Nephron progenitor cell (in vitro differentiated cells): ENCODE measurements at regions not wholly inside any gene's neighbourhood (a gene's known extent, or its start where the extent isn't known, plus 50 kb on each side); places are given as distances from the start of the nearest gene placed in this dataset.
"Not testable (repeated sequence)": the region's sequence is repeated elsewhere in the genome, so short reads cannot be mapped to it uniquely, and the experiment has no call there.

Source experiments
- DNase-seq: peaks from one replicate; pipeline ENCODE4 v3.0.0; 2021
- H3K27ac Mint-ChIP-seq: 2 replicates; pipeline ENCODE4 v1.8.0; 2021; ENCODE audit warnings: mild to moderate bottlenecking, moderate library complexity, mixed read lengths
- H3K27me3 Mint-ChIP-seq: 2 replicates; pipeline ENCODE4 v1.8.0; 2021; ENCODE audit warnings: mild to moderate bottlenecking, low read depth, mixed read lengths; ENCODE audit not compliant: poor library complexity
- H3K36me3 Mint-ChIP-seq: 2 replicates; pipeline ENCODE4 v1.8.0; 2021; ENCODE audit warnings: low read depth, mixed read lengths
- H3K4me1 Mint-ChIP-seq: 2 replicates; pipeline ENCODE4 v1.8.0; 2021; ENCODE audit warnings: mixed read lengths
- H3K4me3 Mint-ChIP-seq: 2 replicates; pipeline ENCODE4 v1.8.0; 2021; ENCODE audit warnings: mild to moderate bottlenecking, moderate library complexity, mixed read lengths
- H3K9me3 Mint-ChIP-seq: 2 replicates; pipeline ENCODE4 v1.8.0; 2021; ENCODE audit warnings: mild to moderate bottlenecking, moderate library complexity, mixed read lengths
- TF ChIP-seq, protein P1 (sequence below): fragments of 200-600 bp; sonication (generic); IDR thresholded peaks from 2 replicates; pipeline ENCODE4 v1.5.0; 2021; ENCODE audit warnings: antibody characterized with exemption

DNA sequence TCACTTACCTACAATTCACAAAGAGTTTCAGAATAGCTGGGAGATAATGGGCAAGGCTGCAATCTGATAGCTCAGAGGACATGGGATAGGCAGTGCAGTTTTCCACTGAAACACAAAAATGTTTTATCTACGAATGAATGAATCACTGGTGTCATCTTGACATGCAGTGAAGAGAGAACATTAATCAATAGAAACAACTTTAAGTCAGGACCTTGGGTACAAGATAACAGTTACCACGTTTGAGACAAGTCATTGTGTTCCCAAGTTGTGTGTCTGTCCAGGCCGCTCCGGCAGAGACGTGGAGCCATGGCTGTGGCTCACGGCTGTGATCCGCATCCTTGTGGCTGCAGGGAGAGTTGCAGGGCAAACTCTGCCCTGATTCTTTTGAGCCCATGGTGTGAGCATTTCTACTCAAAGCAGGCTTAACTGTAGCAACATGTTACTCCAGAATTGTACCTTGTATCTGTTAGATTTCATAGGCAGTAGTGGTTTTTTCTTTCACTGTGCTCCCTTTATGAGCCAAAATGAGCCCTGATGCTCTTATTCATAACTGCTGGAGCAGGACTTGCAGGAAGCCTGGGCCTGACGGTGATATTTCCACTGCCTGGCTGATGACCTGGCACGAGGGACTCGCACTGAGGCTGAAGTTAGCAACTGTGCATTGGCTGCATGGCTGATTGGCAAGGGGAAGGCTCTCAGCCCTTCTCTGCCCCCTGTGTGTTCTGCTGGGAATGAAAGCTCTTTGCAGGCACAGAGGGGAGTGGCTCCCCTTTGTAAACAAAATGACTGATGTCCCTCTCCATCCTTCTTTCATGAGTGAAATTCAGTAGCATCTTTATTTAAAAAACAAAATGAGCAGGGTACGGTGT lies 465.2 kb downstream of the AJAP1 start:
- Mint-ChIP-seq H3K36me3 (no peaks in the 10 kb centered on the region), H3K9me3 (peaks cover 7% of the 10 kb centered on the region), H3K27ac (no peak overlapping the region), H3K27me3 (peaks cover 4% of the 10 kb centered on the region), H3K4me3 (no peak overlapping the region), H3K4me1 (peaks cover 27% of the 10 kb centered on the region)
- peak; percentile 13 for DNase-seq
- TF ChIP-seq, protein P1, sequence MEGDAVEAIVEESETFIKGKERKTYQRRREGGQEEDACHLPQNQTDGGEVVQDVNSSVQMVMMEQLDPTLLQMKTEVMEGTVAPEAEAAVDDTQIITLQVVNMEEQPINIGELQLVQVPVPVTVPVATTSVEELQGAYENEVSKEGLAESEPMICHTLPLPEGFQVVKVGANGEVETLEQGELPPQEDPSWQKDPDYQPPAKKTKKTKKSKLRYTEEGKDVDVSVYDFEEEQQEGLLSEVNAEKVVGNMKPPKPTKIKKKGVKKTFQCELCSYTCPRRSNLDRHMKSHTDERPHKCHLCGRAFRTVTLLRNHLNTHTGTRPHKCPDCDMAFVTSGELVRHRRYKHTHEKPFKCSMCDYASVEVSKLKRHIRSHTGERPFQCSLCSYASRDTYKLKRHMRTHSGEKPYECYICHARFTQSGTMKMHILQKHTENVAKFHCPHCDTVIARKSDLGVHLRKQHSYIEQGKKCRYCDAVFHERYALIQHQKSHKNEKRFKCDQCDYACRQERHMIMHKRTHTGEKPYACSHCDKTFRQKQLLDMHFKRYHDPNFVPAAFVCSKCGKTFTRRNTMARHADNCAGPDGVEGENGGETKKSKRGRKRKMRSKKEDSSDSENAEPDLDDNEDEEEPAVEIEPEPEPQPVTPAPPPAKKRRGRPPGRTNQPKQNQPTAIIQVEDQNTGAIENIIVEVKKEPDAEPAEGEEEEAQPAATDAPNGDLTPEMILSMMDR = peak; percentile 52

DNA sequence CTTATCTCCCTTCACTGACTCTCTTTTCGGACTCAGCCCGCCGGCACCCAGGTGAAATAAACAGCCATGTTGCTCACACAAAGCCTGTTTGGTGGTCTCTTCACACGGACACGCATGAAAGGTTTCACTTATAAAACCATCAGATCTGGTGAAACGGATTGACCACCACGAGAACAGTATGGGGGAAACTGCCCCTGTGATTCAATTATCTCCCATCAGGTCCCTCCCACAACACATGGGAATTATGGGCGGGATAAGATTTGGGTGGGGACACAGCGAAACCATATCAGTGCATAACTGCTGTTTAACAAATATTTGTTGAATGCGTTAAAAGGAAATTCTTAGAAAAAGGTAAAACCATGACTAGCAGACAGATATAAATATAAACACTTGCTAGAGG lies 464.4 kb downstream of the AJAP1 start:
- H3K9me3 Mint-ChIP-seq, H3K27me3 Mint-ChIP-seq, DNase-seq, H3K4me3 Mint-ChIP-seq, H3K36me3 Mint-ChIP-seq, H3K27ac Mint-ChIP-seq: not testable (repeated sequence)
- H3K4me1 Mint-ChIP-seq = peaks cover 29% of the 10 kb centered on the region

DNA sequence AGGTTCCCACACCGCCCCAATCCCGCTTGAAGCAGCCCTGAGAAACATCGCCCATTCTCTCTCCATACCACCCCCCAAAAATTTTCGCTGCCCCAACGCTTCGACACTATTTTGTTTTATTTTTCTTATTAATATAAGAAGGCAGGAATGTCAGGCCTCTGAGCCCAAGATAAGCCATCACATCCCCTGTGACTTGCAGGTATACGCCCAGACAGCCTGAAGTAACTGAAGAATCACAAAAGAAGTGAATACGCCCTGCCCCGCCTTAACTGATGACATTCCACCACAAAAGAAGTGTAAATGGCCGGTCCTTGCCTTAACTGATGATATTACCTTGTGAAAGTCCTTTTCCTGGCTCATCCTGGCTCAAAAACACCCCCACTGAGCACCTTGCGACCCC lies 463.9 kb downstream of the AJAP1 start:
- H3K27ac Mint-ChIP-seq, DNase-seq, H3K36me3 Mint-ChIP-seq, H3K4me3 Mint-ChIP-seq, H3K9me3 Mint-ChIP-seq: not testable (repeated sequence)
- Mint-ChIP-seq H3K4me1 (peaks cover 29% of the 10 kb centered on the region), H3K27me3 (peaks cover 10% of the 10 kb centered on the region)

DNA sequence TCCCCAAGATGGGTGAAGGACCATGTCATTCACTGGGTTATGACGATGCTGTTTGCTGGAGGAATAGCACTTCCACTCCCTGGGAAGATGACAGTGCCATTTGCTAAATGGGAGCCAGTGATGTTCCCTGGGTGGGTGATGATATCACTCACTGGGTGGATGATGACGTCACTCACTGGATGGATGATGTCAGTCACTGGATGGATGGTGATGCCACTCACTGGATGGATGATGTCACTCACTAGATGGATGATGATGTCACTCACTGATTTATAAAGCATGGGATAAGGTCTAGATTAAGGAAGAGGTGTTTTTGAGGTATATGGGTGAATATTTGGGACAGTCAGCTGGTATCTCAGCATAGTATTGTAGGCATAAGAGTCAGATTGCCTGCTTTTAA lies 457.2 kb downstream of the AJAP1 start:
- TF ChIP-seq, protein P1 = no peak
- Mint-ChIP-seq H3K9me3 (peaks cover 8% of the 10 kb centered on the region), H3K27ac (no peak overlapping the region), H3K4me3 (no peak overlapping the region), H3K4me1 (peaks cover 12% of the 10 kb centered on the region), H3K27me3 (peaks cover 18% of the 10 kb centered on the region), H3K36me3 (no peaks in the 10 kb centered on the region)
- DNase-seq = no peak

DNA sequence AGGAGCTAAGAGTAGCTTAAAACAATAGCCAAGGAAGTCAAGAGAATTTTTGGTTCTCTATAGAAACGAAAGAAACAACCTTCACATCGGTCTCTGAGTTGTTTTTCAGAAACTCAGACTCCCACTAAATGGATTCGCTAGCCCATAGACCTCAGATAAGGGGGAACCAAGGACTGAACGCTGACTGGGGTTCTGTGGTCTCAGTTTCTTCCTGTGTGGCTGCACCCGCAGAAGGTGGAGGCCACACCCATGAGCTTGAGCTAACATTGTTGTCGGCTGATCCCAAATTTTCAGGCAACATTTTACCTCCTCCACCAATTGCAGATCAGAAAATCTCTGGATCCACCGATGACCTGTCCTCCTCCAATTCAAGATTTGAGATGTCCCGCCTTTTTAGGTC lies 456.1 kb downstream of the AJAP1 start:
- H3K9me3 Mint-ChIP-seq = peaks cover 8% of the 10 kb centered on the region
- H3K27me3 Mint-ChIP-seq = peaks cover 22% of the 10 kb centered on the region
- no peak overlapping the region for H3K4me3 Mint-ChIP-seq
- no peak overlapping the region for H3K27ac Mint-ChIP-seq
- no peaks in the 10 kb centered on the region for H3K36me3 Mint-ChIP-seq
- DNase-seq = no peak
- peaks cover 12% of the 10 kb centered on the region for H3K4me1 Mint-ChIP-seq
- TF ChIP-seq, protein P1 = no peak

DNA sequence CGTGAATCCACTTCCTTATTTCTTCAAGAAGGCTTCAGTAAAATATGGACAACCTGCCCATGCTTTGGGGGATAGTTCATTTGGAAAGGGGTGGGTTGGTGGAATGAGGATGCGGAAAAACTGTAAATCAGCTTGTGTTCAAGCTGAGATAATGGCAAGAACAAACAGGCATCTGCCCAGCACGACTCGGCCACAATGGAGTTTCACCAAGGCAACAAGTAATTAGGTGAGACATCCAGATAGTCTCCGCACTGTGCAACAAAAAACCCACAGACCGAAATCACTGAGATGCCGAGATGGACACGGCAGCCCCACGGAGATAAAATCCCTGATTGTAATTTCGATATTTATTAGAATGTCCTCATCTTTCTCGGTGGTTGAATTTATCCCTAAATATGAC lies 455.2 kb downstream of the AJAP1 start:
- Mint-ChIP-seq H3K4me3 (no peak overlapping the region), H3K9me3 (peaks cover 8% of the 10 kb centered on the region), H3K4me1 (peaks cover 10% of the 10 kb centered on the region), H3K36me3 (no peaks in the 10 kb centered on the region), H3K27me3 (peaks cover 22% of the 10 kb centered on the region), H3K27ac (no peak overlapping the region)
- no peak for DNase-seq
- TF ChIP-seq, protein P1 = no peak

DNA sequence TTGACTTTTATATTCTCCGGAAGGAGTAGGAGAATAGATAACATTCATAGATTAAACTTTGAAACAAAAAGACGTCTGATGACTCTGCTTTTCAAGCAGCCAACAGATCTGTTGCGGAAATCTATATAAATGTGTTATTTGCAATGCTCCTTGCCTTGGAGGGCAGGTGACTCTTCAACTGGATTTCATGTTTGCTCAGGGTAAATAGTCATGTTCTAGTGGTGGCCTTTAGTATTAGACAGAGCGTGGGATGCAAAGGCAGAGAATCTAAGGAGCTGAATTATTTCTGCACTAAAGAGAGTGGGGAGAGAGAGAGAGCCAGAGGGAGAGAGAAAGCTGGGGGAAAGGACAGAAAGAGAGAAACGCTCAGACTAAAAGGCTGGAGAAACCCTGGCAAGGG lies 454.3 kb downstream of the AJAP1 start:
- TF ChIP-seq, protein P1 = no peak
- H3K9me3 Mint-ChIP-seq = peaks cover 8% of the 10 kb centered on the region
- H3K27me3 Mint-ChIP-seq = peaks cover 17% of the 10 kb centered on the region

More for the DNA sequence above, 454.3 kb downstream of the AJAP1 start:
- peaks cover 8% of the 10 kb centered on the region for H3K4me1 Mint-ChIP-seq
- H3K27ac Mint-ChIP-seq = no peak overlapping the region
- H3K4me3 Mint-ChIP-seq = no peak overlapping the region
- DNase-seq = no peak
- H3K36me3 Mint-ChIP-seq = no peaks in the 10 kb centered on the region
